Smooth muscle cell (in vitro differentiated cells): ENCODE measurements at regions not wholly inside any gene's neighbourhood (a gene's known extent, or its start where the extent isn't known, plus 50 kb on each side); places are given as distances from the start of the nearest gene placed in this dataset.

ENCODE experiments used
- DNase-seq: peaks from one replicate; lab custom pipeline; 2025; ENCODE audit not compliant: unreplicated experiment; lab: John Stamatoyannopoulos, UW
- H2AFZ ChIP-seq: fragments of 200-600 bp; sonication (generic); 2 replicates; pipeline ENCODE4 v1.6.0; 2016; ENCODE audit warnings: antibody characterized with exemption, low read depth, mild to moderate bottlenecking
- H3F3A ChIP-seq: fragments of 200-600 bp; sonication (generic); 2 replicates; pipeline ENCODE4 v1.6.0; 2017; ENCODE audit warnings: antibody characterized with exemption, low read depth
- H3K27ac ChIP-seq: fragments of 200-600 bp; sonication (generic); 2 replicates; pipeline ENCODE4 v1.5.1; 2016; ENCODE audit warnings: low read depth, mild to moderate bottlenecking
- H3K27me3 ChIP-seq: fragments of 200-600 bp; sonication (generic); 2 replicates; pipeline ENCODE4 v1.6.1; 2016; ENCODE audit warnings: low read depth, mild to moderate bottlenecking
- H3K36me3 ChIP-seq: fragments of 200-600 bp; sonication (generic); 2 replicates; pipeline ENCODE4 v1.5.1; 2016; ENCODE audit warnings: low read depth
- H3K4me1 ChIP-seq: fragments of 200-600 bp; sonication (generic); 2 replicates; pipeline ENCODE4 v1.5.1; 2016; ENCODE audit warnings: low read depth
- H3K4me2 ChIP-seq: fragments of 200-600 bp; sonication (generic); 2 replicates; pipeline ENCODE4 v1.6.0; 2016; ENCODE audit warnings: mild to moderate bottlenecking
- H3K4me3 ChIP-seq: fragments of 200-600 bp; sonication (generic); 2 replicates; pipeline ENCODE4 v1.5.1; 2016; ENCODE audit warnings: mild to moderate bottlenecking
- H3K79me2 ChIP-seq: fragments of 200-600 bp; sonication (generic); 2 replicates; pipeline ENCODE4 v1.6.0; 2016; ENCODE audit warnings: low read depth, mild to moderate bottlenecking
- H3K9ac ChIP-seq: fragments of 200-600 bp; sonication (generic); 2 replicates; pipeline ENCODE4 v1.6.0; 2016; ENCODE audit warnings: low read depth
- H3K9me3 ChIP-seq: fragments of 200-600 bp; sonication (generic); replicated peaks from 2 replicates; pipeline ENCODE4 v1.5.1; 2016; ENCODE audit warnings: low read depth
- H4K20me1 ChIP-seq: fragments of 200-600 bp; sonication (generic); 2 replicates; pipeline ENCODE4 v1.6.0; 2016; ENCODE audit warnings: low read depth
- WGBS: methylation state at CpG from one replicate; pipeline ENCODE4 v1.1.7; 2016; ENCODE audit warnings: low lambda C conversion rate; 5-methylcytosine and 5-hydroxymethylcytosine counted together
- TF ChIP-seq, protein P1 (sequence below): fragments of 200-600 bp; sonication (generic); IDR thresholded peaks from 2 replicates; pipeline ENCODE4 v1.5.1; 2017; ENCODE audit warnings: borderline replicate concordance, mild to moderate bottlenecking, antibody characterized with exemption; ENCODE audit not compliant: insufficient read depth, poor library complexity, severe bottlenecking

DNA sequence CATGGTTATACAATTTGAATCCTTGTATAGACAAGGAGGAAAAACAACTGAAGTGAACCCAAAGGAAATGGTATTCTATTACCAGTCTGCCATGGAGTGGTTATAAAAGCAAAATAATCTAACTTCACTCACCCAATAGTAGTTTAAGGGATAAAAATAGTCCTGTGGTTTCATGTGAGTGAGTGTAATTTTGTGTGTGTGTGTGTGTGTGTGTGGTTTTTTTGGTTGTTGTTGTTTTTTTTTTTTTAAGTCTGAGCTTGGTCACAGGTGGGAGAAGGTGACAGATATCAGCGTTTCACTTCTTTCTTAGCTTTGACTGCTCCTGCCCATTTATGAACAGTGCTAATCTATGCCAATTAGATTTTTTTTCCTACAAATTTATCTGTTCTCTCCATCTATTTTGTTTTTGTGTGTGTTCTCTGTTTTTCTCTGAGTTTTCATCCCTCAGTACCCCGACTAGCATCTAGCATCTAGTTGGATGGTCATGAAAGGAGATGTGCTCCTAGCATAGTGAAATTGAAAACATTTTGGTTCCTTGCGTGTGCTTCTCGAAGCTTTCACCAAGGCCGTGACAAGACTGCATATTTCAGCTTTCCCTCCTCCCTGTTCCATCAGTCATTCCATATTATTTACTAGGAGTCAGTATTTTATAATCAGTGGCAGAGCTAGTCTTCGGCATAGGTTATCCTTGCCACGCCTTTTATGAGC lies 200.1 kb upstream of the DTNA start:
- Histone ChIP-seq H3K27me3 (no peaks in the 10 kb centered on the region), H3K27ac (no peak overlapping the region), H3F3A (no peaks in the 10 kb centered on the region), H4K20me1 (no peaks in the 10 kb centered on the region), H3K4me3 (no peak overlapping the region), H3K36me3 (no peaks in the 10 kb centered on the region), H2AFZ (no peak overlapping the region), H3K79me2 (no peaks in the 10 kb centered on the region), H3K4me1 (no peaks in the 10 kb centered on the region), H3K9me3 (no peaks in the 10 kb centered on the region), H3K4me2 (no peak overlapping the region), H3K9ac (no peak overlapping the region)
- WGBS = 98% methylated on average over 7 of the region's 7 CpGs
- TF ChIP-seq, protein P1, sequence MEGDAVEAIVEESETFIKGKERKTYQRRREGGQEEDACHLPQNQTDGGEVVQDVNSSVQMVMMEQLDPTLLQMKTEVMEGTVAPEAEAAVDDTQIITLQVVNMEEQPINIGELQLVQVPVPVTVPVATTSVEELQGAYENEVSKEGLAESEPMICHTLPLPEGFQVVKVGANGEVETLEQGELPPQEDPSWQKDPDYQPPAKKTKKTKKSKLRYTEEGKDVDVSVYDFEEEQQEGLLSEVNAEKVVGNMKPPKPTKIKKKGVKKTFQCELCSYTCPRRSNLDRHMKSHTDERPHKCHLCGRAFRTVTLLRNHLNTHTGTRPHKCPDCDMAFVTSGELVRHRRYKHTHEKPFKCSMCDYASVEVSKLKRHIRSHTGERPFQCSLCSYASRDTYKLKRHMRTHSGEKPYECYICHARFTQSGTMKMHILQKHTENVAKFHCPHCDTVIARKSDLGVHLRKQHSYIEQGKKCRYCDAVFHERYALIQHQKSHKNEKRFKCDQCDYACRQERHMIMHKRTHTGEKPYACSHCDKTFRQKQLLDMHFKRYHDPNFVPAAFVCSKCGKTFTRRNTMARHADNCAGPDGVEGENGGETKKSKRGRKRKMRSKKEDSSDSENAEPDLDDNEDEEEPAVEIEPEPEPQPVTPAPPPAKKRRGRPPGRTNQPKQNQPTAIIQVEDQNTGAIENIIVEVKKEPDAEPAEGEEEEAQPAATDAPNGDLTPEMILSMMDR = no peak
- no peak for DNase-seq

DNA sequence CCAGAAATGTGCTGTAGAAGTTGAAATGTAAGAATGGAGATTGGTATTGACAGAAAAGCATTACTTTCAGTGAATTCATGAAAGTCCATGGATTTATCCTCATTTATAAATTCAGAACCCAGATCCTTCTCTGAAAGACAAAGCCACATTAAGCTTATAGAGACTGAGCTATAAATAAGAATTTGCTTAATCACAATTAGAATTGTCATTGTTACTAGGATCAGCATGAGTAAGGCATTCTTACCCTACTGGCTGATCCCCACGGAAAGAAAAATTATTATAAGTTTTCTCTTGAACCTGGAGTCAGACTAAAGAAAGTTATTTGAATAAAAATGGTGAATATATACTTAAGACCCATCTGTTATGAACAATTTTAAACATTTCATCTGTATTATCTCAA lies 199.2 kb upstream of the DTNA start:
- TF ChIP-seq, protein P1 = no peak

DNA sequence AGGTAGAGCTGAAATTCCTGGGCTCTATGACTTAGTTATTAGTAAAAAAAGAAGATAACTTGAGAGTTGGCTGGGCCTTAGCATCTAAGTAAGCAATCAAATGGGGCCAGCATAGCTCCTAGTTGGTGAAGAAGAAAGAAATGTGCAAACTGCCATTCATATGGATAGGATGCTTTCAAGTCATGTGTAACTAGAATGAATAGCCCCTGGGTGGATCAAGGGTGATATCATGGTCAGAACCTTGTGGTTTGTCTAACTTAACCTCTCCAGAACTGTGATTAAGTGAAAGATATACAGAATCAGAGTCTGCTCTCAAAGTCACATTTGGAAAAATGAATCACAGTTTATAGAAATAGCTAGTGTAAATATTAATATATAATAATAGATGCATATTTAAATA lies 198.7 kb upstream of the DTNA start:
- H3K27me3 ChIP-seq = no peaks in the 10 kb centered on the region
- H3K9me3 ChIP-seq = no peaks in the 10 kb centered on the region
- H3K4me3 ChIP-seq = no peak overlapping the region
- no peaks in the 10 kb centered on the region for H3K36me3 ChIP-seq
- no peak overlapping the region for H3K4me2 ChIP-seq
- H3K27ac ChIP-seq = no peak overlapping the region
- no peaks in the 10 kb centered on the region for H3K4me1 ChIP-seq
- TF ChIP-seq, protein P1 = no peak
- H2AFZ ChIP-seq = no peak overlapping the region
- DNase-seq = no peak
- H3K9ac ChIP-seq = no peak overlapping the region
- no peaks in the 10 kb centered on the region for H4K20me1 ChIP-seq
- no peaks in the 10 kb centered on the region for H3K79me2 ChIP-seq
- H3F3A ChIP-seq = no peaks in the 10 kb centered on the region

More for the DNA sequence above, 199.2 kb upstream of the DTNA start:
- H3K9me3 ChIP-seq = no peaks in the 10 kb centered on the region
- no peak overlapping the region for H3K4me2 ChIP-seq
- no peak overlapping the region for H3K9ac ChIP-seq
- no peak overlapping the region for H3K4me3 ChIP-seq
- 70% methylated on average over 1 of the region's 1 CpG for WGBS
- DNase-seq = no peak
- no peaks in the 10 kb centered on the region for H3F3A ChIP-seq
- H3K79me2 ChIP-seq = no peaks in the 10 kb centered on the region
- H4K20me1 ChIP-seq = no peaks in the 10 kb centered on the region
- no peak overlapping the region for H3K27ac ChIP-seq
- H2AFZ ChIP-seq = no peak overlapping the region
- no peaks in the 10 kb centered on the region for H3K36me3 ChIP-seq
- no peaks in the 10 kb centered on the region for H3K4me1 ChIP-seq
- H3K27me3 ChIP-seq = no peaks in the 10 kb centered on the region

DNA sequence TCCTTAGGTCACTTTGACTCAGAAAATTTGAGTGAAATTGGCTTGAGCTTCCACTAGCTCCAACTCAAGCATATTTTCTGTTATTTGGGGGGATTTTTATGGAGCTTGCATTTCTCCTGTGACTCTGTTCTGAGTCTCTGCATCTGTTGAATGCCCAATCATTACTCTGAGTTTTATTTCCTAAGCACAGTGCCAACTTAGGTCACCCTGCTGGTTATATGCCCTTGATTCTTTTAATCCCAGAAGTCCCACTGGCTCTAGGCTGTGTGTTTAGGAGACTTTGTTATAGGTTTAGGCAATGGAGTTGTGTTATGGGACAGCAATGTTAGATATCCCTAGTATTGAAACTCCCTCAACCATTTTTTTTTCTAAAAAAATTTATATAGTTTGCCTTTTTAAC lies 198.2 kb upstream of the DTNA start:
- H3F3A ChIP-seq = no peaks in the 10 kb centered on the region
- H3K27me3 ChIP-seq = no peaks in the 10 kb centered on the region
- no peaks in the 10 kb centered on the region for H3K79me2 ChIP-seq
- DNase-seq = no peak
- TF ChIP-seq, protein P1 = no peak
- no peaks in the 10 kb centered on the region for H3K9me3 ChIP-seq
- H3K4me2 ChIP-seq = no peak overlapping the region
- no peak overlapping the region for H3K9ac ChIP-seq
- no peak overlapping the region for H3K4me3 ChIP-seq
- H3K27ac ChIP-seq = no peak overlapping the region
- no peaks in the 10 kb centered on the region for H3K36me3 ChIP-seq
- no peaks in the 10 kb centered on the region for H3K4me1 ChIP-seq
- H4K20me1 ChIP-seq = no peaks in the 10 kb centered on the region
- no peak overlapping the region for H2AFZ ChIP-seq
